RPMI8226 (cell line): ENCODE measurements at regions not wholly inside any gene's neighbourhood (a gene's known extent, or its start where the extent isn't known, plus 50 kb on each side); places are given as distances from the start of the nearest gene placed in this dataset.
"Not testable (repeated sequence)": the region's sequence is repeated elsewhere in the genome, so short reads cannot be mapped to it uniquely, and the experiment has no call there.

Source experiments
- DNase-seq: peaks from one replicate; pipeline ENCODE4 v3.0.0-alpha.2; 2015

DNA sequence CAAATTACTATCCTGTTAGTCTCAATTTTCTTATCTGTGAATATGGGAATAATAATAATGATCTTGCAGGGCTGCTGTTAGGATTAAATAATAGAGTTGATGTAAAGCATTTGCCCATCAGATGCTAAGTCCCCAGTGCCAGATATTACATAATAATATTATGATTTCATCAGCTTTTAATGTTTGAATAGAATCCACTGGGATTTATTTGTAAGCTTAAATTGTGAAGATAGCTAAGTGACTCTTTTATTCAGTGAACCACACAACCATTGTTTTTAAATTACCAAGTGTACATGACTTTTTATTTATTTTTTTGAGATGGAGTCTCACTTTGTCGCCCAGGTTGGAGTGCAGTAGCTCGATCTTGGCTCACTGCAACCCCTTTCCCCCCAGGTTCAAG is 510.3 kb upstream of the DPP6 start:
- DNase-seq: no peak

DNA sequence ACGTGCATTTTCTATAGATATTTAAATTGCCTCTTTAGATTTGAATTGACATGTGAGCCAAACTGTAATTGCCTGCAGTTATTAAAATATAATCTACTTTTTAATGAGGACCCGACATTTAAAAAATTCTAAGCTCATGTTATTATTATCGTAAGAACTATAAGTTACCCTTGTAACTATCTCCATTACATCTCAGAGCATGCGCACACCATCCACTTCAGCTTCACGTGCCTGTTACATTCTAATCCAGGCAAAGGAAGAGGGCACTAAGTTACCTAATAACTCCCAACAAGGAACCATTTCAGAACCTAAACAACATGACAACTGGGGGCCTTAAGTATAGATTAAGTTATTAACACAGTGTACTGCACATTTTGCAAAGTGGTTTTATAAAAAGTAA is 509.0 kb upstream of the DPP6 start:
- DNase-seq: no peak

DNA sequence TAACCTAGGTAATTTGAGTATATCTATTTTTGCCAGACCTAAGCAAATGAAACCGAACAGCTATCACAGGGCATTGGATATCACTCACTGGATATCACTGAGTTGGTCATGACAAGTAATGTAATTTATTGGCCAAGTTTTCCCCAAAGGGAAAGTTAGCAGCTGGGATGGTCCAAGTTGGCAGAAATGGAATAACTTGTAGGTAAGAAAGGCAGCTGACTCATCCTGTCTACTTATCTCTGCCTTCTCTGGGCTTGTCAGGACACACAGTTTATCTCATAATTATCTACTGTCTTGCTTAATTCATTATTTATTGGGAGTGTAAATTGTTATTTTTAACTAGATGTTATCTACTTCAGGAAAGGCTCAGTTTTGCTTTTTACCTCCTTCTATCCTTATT is 502.0 kb upstream of the DPP6 start:
- no peak for DNase-seq

DNA sequence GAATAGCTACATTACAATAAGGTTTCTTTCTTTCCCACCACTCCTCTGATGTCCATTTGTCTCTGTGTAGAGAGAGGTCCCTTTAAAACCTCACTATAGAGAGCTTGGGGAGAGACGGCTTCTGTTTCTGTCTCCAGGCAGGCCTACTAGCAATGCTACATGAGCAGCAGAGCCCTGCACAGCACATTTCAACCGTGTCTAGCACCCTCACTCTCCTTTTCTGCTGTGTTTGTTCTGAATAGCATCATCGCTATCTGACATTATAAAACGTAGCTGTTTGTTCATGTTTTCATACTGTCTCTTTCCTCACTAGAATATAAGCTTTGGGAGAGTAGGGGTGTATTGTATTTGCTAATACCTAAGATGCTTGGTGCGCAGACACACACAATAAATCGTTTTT is 487.8 kb upstream of the DPP6 start:
- no peak for DNase-seq

DNA sequence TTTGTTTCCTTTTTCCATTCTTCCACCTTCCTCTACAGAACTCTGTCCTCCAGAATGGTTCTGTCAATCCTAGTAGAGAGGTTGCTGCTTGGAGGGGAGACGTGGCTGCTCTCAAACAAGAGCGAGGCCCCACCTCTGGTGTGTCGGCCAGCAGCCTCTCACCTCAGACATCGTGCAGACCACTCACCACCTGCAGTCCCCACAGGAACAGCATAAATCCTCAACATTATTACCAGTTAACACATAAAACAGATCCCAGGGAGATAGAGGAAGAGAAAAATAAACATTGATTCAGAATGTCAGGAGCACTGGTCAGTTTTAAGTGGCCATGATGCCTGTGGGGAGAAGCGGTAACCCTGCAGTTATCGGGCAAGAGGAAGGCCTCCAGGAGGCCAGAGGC is 485.9 kb upstream of the DPP6 start:
- DNase-seq: no peak

DNA sequence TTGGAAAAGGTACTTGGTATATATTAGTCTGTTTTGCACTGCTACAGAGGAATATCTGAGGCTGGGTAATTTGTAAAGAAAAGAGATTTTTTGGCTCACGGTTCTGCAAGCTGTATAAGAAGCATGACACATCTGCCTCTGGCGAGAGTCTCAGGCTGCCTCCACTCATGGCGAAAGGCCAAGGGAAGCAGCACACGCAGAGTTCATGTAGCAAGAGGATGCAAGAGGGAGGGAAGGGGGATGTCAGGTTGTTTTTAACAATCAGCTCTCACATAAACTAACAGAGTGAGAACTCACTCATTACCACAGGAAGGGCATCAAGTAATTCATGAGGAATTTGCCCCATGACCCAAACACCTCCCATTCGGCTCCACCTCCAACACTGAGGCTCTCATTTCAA is 484.8 kb upstream of the DPP6 start:
- no peak for DNase-seq

DNA sequence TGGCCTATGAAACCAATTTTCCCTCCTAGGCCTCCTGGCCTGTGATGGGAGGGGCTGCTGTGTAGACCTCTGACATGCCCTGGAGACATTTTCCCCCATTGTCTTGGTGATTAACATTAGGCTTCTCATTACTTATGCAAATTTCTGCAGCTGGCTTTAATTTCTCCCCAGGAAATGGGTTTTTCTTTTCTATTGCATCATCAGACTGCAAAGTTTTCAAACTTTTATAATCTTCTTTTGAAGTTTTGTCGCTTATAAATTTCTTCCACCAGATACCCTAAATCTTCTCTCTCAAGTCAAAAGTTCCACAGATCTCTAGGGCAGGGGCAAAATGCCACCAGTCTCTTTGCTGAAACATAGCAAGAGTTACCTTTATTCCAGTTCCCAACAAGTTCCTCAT is 482.7 kb upstream of the DPP6 start:
- not testable (repeated sequence) for DNase-seq

DNA sequence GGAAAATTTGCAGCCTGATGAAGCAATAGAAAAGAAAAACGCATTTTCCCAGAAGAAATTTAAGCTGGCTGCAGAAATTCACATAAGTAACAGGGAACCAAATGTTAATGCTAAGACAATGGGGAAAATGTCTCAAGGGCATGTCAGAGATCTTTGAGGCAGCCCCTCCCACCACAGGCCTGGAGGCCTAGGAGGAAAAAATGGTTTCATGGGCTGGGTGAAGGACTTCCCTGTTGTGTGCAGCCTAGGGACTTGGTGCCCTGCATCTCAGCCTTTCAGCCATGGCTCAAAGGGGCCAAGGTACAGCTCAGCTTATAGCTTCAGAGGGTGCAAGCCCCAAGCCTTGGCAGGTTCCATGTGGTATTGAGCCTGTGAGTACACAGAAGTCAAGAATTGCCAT is 476.1 kb upstream of the DPP6 start:
- no peak for DNase-seq

DNA sequence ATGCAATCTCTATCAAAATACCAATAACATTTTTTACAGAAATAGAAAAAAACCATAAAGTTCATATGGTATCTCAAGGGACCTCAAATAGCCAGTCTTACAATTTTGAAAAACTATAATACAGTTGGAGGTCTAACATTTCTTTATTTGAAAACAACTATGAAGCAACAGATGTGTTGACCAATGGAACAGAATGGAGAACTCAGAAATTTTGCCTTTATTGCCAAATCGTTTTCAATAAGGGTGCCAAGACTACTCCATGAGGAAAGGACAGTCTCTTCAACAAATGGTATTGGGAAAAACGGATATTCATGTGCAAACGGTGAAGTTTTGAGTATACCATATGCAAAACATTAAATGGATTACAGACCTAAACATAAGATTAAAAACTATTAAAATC is 470.8 kb upstream of the DPP6 start:
- no peak for DNase-seq

DNA sequence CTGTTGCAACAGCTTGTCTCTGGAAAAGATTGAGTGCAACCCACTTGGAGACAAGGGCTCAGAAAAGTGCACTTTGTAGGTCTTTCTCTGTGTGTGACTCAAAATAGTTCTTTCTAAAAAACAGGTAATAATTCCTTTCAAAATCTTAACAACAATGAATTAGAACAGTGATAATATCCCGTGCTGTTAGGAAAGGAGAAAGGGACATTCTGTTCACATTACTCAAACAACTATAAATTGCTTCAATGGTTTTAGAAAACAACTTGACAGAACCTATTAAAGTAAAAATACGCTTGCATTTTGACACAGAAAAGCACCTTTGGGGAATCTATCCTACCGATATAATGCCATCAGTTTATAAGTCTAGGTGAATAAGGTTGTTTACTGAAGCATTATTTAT is 468.1 kb upstream of the DPP6 start:
- DNase-seq: no peak

DNA sequence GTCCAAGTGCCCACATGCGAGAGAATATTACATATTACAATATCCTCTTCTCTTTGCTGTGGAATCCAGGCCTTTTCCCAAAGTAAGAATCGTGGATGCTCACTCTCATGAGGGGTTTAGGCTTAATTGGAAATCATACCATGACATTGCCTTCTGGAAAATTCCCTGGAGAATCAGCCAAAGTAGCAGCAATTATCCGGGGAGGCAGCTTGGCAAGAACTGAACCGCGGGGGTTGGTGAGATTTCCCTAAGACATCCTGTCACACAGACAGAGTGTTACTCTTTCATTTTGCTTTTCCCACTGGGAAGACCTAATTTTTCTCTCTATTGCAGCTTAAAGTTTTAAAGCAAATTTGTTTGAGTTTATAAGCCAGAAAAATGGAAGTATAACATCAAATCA is 463.6 kb upstream of the DPP6 start:
- DNase-seq: no peak

DNA sequence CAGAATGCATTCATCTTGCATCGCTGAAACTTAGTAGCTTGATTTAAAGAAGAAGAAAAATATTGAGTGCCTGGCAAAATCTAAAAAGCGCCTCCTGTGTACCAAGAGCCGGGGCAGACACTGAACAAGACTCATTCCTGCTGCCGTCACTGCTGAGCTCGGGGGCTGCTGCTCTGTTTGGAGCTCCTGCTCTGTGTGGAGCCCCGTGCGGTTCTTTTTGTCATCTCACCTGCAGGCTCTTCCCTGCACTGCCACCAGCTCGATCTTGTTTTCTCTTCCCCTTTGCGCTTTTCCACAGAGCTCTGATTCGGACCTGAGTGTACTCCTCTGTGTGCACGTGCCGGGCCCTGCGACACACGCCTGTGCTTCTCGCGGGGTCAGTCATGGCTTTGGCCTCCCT is 462.1 kb upstream of the DPP6 start:
- DNase-seq: peak; percentile 35

DNA sequence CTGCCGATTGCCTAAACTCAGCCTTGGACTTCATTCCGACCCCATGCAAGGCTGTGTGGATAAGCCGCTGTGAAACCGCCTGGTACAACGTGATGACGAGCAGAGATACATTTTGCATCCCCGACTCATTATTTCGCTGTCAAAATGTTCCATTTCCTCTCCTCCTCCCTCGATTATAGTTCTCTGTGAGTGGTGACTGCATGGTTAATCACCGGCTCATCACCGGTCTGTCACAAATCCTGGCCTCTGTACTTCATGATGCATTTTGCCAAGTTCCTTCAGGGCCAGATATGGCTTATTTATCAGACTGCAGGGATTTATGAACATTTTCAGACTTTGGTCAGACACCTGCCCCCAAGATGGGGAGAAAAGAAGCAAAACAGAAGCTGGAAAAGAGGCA is 461.6 kb upstream of the DPP6 start:
- no peak for DNase-seq

DNA sequence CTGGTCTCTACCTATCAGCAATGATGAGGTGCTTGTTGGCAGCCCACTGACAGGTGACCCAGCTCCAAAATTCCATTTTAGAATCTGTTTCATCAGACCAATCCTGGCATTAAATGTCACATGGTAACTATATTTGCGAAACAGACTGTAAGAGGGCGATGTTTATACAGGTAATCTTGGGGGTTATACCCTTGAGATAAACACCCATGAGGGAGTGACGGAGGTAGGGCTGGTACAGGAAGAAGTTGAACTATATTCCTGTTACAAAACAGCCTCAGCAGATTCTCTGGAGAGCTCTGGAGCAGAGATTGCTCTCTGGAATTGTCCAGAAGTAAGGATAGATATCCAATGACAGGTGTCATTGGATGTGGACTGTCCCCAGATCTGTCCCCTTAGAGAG is 444.8 kb upstream of the DPP6 start:
- DNase-seq: no peak

DNA sequence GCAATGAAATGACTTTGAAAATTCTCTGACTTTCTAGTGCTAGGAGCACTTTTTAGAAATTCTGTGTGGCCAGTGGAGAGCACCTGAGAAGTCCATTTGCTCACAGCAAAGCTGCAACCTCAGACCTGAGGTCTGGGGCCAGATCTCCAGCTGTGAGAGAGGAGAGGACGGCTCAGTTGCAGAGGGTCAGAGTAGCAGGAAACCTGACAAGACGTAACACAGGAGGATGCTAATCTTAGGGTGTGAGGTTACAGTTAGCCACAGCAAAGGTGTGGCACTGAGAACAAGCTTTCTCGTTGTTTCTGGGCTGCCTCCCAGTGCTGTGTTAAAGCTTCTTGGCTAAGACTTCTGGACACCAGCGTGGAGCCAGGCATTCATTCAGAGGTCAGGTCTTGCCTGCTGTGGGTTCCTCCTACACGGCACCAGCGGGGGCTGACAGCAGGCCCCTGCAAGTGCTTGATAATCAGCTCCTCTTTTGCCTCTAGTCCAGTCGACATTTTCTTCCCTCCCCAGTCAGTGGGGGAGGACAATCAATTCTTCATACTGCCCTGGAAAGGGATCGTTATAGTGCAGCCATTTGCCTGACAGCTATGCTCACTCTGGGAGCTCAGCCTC is 435.4 kb upstream of the DPP6 start:
- DNase-seq: peak; percentile 6

DNA sequence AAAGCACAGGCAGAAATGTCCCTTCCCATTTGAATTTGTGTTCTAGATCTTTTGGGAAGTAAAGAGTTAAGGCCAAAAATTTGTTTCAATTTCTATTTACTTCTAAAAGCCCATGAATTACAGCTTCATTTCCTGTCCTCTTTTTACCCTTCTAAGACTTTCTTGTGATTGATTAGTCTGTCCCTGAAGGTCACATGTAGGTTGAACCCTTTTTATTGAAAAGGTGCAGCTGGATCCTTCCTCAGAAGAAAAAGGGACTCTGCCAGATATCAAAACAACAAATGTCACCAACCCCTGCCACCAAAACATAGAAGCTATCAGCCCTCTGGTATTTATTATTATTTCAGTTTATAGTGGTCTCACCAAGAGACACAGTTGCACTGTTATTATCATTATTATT is 424.9 kb upstream of the DPP6 start:
- no peak for DNase-seq

DNA sequence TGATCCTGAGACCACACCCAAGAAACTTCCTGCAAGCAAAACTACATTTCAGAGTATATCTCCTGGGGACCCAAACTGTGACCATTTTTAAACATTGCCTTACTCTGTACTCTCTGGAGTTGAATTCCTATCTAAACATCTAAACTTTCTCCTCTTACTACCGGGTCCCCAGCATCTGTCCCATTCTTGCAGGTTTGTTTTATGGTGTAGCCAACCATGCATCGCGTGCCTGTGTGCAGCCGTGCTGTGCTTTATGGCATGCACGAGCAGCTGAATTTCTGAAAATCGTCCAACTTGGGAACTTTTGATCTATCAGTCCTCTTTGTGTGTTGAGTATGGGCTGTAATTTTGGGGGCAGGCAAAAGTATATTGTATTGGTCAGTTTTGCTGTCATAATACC is 423.8 kb upstream of the DPP6 start:
- DNase-seq: no peak

DNA sequence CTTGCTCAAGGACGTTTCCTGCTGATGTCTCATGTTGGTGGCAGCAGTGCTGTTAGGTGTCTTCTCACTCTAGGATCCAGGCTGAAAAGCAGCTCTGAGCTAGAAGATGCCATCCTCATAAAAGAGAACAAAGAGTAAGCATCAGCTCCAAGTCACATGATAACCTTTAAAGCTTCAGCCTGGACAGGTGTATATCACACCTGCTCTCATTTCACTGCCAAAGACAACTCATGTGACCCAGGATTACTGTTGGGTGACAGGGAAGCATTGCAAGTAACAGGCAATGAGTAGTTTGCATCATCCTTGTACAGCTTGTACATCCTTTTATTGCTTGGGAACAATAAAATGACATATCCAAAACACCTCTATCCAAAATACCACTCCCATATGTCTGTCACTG is 423.4 kb upstream of the DPP6 start:
- DNase-seq: no peak

DNA sequence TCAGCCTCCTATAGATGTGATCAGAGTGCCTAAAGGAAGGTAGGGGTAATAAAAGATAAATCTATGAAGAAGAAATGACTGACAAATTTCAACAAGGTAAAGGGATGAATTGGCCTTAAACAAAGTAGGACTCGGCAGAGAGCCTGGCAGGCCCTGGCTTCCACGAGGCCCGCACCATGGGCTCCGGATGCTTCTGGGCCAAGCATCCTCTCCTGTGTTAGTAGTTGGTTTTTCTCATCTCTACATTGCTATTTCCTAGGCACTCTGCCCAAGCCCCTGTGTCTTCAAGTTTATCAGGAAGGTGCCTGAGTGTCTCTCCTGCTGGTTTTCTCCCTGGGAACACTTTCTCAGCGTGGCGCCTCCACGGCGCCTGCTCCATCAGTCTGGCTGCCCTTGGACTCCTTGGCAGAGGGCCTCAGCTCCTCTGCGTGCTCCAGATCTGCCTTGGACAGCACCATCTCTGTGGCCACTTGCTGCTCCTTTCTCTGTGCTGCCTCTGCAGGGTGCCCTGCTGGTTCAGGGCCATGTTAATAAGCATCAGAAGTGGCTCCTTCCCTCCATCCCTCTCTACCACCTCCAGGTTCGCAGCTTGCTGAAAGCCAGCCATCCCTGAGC is 413.3 kb upstream of the DPP6 start:
- no peak for DNase-seq

DNA sequence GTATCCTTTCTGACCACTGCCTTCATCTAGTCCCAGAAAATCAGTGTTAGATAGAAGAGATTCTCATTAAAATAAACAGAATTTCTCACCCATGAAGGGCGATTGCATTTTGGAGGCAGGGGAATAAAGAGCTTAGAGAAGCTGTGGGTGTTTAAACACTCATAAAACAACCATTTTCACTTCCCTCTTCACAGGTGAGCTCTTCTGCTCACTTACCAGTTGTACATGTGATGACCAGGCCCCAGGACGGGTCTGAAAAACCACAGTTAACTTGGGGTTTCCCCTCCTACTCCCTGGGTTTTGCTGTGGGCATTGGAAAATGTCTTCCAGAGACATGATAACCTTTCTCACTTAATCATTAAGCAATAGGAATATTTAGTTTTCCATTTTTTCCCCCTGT is 411.6 kb upstream of the DPP6 start:
- peak; percentile 37 for DNase-seq

DNA sequence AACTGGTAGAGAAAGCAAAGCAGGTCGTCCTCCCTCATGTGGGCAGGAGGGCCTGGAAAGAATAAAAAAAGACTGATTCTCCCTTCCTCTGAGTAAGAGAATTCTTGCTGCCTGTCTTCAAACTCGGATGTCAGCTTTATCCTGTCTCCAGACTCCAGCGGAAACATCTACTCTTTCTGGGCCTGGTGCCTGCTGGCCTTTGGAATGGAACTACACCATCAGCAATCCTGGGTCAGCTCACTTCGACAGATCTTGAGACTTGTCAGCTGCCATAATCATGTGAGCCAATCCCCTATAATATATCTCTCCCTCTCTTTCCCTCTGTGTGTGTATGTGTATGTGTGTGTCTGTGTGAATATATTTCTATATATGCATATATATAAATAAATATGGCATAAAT is 411.0 kb upstream of the DPP6 start:
- DNase-seq: no peak

DNA sequence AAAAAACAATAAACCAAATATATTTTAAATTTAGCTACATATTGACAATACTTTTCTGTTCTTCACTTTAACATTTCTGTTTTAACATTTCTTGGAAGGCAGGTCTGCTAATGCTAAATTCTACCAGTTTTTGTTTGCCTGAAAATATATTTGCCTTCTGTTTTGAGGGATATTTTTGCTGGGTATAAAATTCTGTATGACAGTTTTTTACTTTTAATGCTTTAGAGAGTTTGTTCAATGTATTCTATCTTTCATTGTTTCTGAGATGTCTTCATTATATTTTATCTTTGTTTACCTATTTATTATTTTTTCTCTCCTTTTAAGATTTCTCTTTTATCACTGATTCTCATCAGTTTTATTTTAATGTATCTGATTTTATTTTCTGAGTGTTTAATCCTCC is 409.2 kb upstream of the DPP6 start:
- DNase-seq: no peak

DNA sequence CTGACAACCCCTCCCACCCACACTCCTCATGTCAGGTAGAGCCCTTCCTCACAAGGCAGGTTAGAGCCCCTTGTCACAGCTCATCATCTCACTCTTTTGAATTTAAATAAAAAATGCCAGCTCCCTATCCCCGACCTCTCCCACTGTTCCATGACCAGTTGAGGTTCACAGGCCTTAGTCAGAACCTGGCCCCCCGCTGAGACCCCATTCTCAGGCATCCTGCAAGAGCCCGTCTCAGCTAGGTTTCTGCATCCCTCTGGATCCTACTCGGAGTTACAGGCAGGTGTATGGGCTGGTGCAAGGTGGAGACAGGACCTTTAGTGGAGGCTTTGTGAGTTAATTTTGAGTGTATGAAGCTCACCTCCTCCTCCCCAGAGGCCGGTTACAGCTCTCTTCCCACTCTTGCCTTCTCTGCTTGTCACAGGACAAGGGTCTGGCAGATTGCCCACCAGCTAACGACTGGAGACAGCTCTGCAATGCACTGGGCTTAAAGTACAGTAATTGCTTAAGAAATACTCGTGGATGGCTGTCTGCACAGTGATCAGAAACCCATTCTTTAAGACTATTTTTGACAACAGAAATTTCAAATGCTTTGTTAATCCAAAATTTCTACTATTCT is 394.9 kb upstream of the DPP6 start:
- no peak for DNase-seq

DNA sequence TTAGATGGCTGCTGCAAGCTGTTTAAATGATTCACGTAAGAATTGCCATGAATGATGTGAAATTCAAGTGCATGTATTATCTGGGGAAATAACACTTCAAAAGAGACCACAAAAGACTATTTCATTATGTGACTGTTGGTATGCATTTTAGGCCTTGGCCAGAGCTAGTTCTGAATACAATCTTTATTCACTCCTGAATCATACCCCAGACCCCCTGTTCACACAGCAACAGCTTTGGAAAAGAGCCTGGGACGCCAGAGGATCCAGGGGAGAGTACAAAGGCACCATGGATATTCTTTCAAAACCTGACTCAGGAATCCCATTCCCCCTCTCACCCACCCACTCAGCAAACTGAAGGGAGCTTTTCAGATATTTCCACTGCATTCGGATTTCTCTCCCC is 377.1 kb upstream of the DPP6 start:
- no peak for DNase-seq

DNA sequence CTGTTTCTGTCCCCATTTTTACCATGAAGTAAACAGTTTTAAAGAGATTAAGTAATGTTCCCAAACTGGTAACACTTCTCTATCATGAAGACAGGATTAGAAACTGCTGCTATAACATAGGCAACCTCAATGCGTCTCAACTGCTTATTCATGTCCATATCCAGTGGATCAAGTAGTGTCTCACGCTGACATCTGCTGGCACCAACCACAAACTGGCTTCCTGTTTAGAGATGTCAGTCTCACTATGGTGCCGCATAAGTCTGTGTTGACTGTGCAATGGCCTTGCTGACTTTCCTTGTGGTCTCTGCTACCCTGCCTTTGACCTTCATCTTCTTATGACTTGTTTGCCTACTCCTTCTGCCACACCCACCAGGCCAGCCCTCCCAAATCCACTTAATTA is 369.6 kb upstream of the DPP6 start:
- DNase-seq: peak; percentile 18
